A549 (cell line): ENCODE measurements at regions not wholly inside any gene's neighbourhood (a gene's known extent, or its start where the extent isn't known, plus 50 kb on each side); places are given as distances from the start of the nearest gene placed in this dataset.

Source experiments
- CBX2 ChIP-seq: fragments of 200-600 bp; sonication (generic); IDR thresholded peaks from 2 replicates; pipeline ENCODE4 v1.6.1; 2016; ENCODE audit warnings: low read depth, mild to moderate bottlenecking, borderline replicate concordance
- CEBPB ChIP-seq, 2 experiments: fragments of >200 bp in 1 of 2; sonication (Bioruptor Twin) in 1 of 2; formaldehyde crosslinking in 1 of 2; IDR thresholded peaks; 2 replicates each; pipeline ENCODE4 v1.6.1; 2012 to 2016
- CTCF ChIP-seq: fragments of >200 bp; sonication (Bioruptor Twin); formaldehyde crosslinking; IDR thresholded peaks from 3 replicates; pipeline ENCODE4 v1.5.1; 2016
- EP300 ChIP-seq, 2 experiments: fragments of >200 bp; sonication (Bioruptor Twin); formaldehyde crosslinking; IDR thresholded peaks; 2 replicates in 1 of 2; 3 replicates in 1 of 2; pipeline ENCODE4 v1.6.1; 2016 to 2017
- HMGXB4 ChIP-seq: fragments of 250-450 bp; sonication (Bioruptor Pico); IDR thresholded peaks from 2 replicates; pipeline ENCODE4 v1.5.0; 2021; ENCODE audit warnings: mild to moderate bottlenecking, moderate library complexity, borderline replicate concordance
- JUN ChIP-seq, 2 experiments: fragments of >200 bp; sonication (Bioruptor Twin); formaldehyde crosslinking; IDR thresholded peaks; 2 replicates in 1 of 2; 3 replicates in 1 of 2; pipeline ENCODE4 v1.6.1; 2016 to 2017
- JUNB ChIP-seq: fragments of >200 bp; sonication (Bioruptor Twin); formaldehyde crosslinking; IDR thresholded peaks from 2 replicates; pipeline ENCODE4 v1.6.1; 2016
- MYC ChIP-seq: IDR thresholded peaks from 2 replicates; pipeline ENCODE4 v1.6.1; 2012; ENCODE audit warnings: mild to moderate bottlenecking, inconsistent platforms, low read length, improper control_type of control experiment, borderline replicate concordance
- POLR2A ChIP-seq: IDR thresholded peaks from 2 replicates; pipeline ENCODE4 v1.6.1; 2012; ENCODE audit warnings: mild to moderate bottlenecking, low read length
- TP53 ChIP-seq: fragments of 250-450 bp; sonication (Bioruptor Pico); IDR thresholded peaks from 2 replicates; pipeline ENCODE4 v1.5.0; 2021; ENCODE audit warnings: mild to moderate bottlenecking, moderate library complexity
- ZNF302 ChIP-seq: fragments of 250-450 bp; sonication (Bioruptor Pico); IDR thresholded peaks from 2 replicates; pipeline ENCODE4 v1.9.0; 2021; ENCODE audit warnings: inconsistent platforms, mild to moderate bottlenecking, moderate library complexity
- TF ChIP-seq, protein P1 (sequence below): IDR thresholded peaks from 2 replicates; pipeline ENCODE4 v1.6.1; 2012

- no peak for TF ChIP-seq EP300 (IDR thresholded peaks at IDR 0.05)
- no peak for TF ChIP-seq CTCF
- TF ChIP-seq POLR2A = no peak
- TF ChIP-seq MYC = no peak
- no peak for TF ChIP-seq TP53
- TF ChIP-seq JUNB = no peak
- no peak for TF ChIP-seq JUN (IDR thresholded peaks at IDR 0.05)
- TF ChIP-seq CEBPB (IDR thresholded peaks at IDR 0.05) = no peak
- no peak for TF ChIP-seq CBX2
- TF ChIP-seq HMGXB4 = no peak
- TF ChIP-seq ZNF302 (CRISPR knock-in tag) = no peak
- TF ChIP-seq, protein P1, sequence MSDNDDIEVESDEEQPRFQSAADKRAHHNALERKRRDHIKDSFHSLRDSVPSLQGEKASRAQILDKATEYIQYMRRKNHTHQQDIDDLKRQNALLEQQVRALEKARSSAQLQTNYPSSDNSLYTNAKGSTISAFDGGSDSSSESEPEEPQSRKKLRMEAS = no peak
These were observed 1812.9 kb upstream of the TENM3 start for GRCh38 chr4:180430283-180430682.
